GM12878 (cell line): ENCODE measurements at regions not wholly inside any gene's neighbourhood (a gene's known extent, or its start where the extent isn't known, plus 50 kb on each side); places are given as distances from the start of the nearest gene placed in this dataset.

Experiments used
- ATAC-seq: fragments of 200-7000 bp; cut with Tn5 transposase; 3 replicates; pipeline ENCODE4 v1.9.1; 2020; ENCODE audit warnings: mild to moderate bottlenecking, moderate library complexity
- BruUV-seq: library from RNA; stranded (reverse); fragments of 400-500 nt; replicated peaks from 2 replicates; lab custom pipeline; 2021; lab: Mats Ljungman, UMichigan
- CTCF ChIA-PET: fragments of 300-600 bp; sonication (Branson Sonifier 250); formaldehyde crosslinking; extraction: SDS; loops from one replicate; lab custom pipeline; 2021; ENCODE audit warnings: inconsistent platforms; lab: Yijun Ruan, JAX
- POLR2A ChIA-PET: fragments of 350-600 bp; formaldehyde crosslinking; extraction: SDS; loops from one replicate; lab custom pipeline; 2021; ENCODE audit warnings: inconsistent platforms; lab: Charles Lee
- RAD21 ChIA-PET: fragments of 300-600 bp; sonication (Branson Sonifier 250); formaldehyde crosslinking; loops from one replicate; lab custom pipeline; 2023; ENCODE audit warnings: antibody characterized with exemption; ENCODE audit not compliant: unreplicated experiment; lab: Charles Lee
- SMC1A ChIA-PET: fragments of 300-600 bp; sonication (Branson Sonifier 250); formaldehyde crosslinking; loops from one replicate; lab custom pipeline; 2023; ENCODE audit not compliant: unreplicated experiment, uncharacterized antibody; lab: Charles Lee
- DNase-seq: peaks from one replicate; pipeline ENCODE4 v3.0.0-alpha.2; 2011; ENCODE audit warnings: low read depth, low spot score
- FAIRE-seq: peaks from 3 replicates; lab custom pipeline; 2011; peaks lifted over from hg19 to GRCh38; lab: Jason Lieb, UNC
- H2AFZ ChIP-seq: 2 replicates; pipeline ENCODE4 v1.6.0; 2011; ENCODE audit warnings: low read depth, low read length, control low read depth; ENCODE audit not compliant: control insufficient read depth
- H3K27ac ChIP-seq: 2 replicates; pipeline ENCODE4 v1.5.1; 2011; ENCODE audit warnings: control low read depth; ENCODE audit not compliant: control insufficient read depth, insufficient read depth
- H3K27me3 ChIP-seq, 2 experiments: replicated peaks in 1 of 2; 2 replicates each; pipeline versions ENCODE4 v1.6.0 to v1.6.1; 2011; ENCODE audit warnings: low read length in 1 of 2; ENCODE audit not compliant: control insufficient read depth in 2 of 2, insufficient read depth in 2 of 2
- H3K36me3 ChIP-seq, 2 experiments: 2 replicates each; pipeline ENCODE4 v1.5.1; 2011; ENCODE audit warnings: low read length in 1 of 2; ENCODE audit not compliant: control insufficient read depth in 2 of 2, insufficient read depth in 2 of 2
- H3K4me1 ChIP-seq: 2 replicates; pipeline ENCODE4 v1.6.1; 2011; ENCODE audit warnings: mild to moderate bottlenecking, low read length, moderate library complexity, mixed read lengths; ENCODE audit not compliant: control insufficient read depth, insufficient read depth
- H3K4me2 ChIP-seq: 2 replicates; pipeline ENCODE4 v1.6.0; 2011; ENCODE audit warnings: control low read depth; ENCODE audit not compliant: control insufficient read depth, insufficient read depth
- H3K4me3 ChIP-seq: fragments of 200-600 bp; sonication (generic); 2 replicates; pipeline ENCODE4 v1.5.1; 2016
- H3K79me2 ChIP-seq: 2 replicates; pipeline ENCODE4 v1.6.0; 2011; ENCODE audit warnings: low read length; ENCODE audit not compliant: control insufficient read depth, insufficient read depth
- H3K9ac ChIP-seq: 2 replicates; pipeline ENCODE4 v1.8.0; 2011; ENCODE audit warnings: low read length, control low read depth, mixed read lengths; ENCODE audit not compliant: control insufficient read depth, insufficient read depth
- H3K9me3 ChIP-seq: replicated peaks from 3 replicates; pipeline ENCODE4 v1.5.1; 2011; ENCODE audit warnings: mild to moderate bottlenecking, low read length; ENCODE audit not compliant: control insufficient read depth, insufficient read depth
- H4K20me1 ChIP-seq: 2 replicates; pipeline ENCODE4 v1.6.0; 2011; ENCODE audit not compliant: control insufficient read depth, insufficient read depth
- ATF2 ChIP-seq: IDR thresholded peaks from 2 replicates; pipeline ENCODE4 v1.6.1; 2012; ENCODE audit warnings: low read length, inconsistent platforms
- BHLHE40 ChIP-seq, 2 experiments: fragments of 450-650 bp in 1 of 2; IDR thresholded peaks; 2 replicates each; pipeline ENCODE4 v1.6.1; 2011 to 2017; ENCODE audit warnings: low read depth in 2 of 2, borderline replicate concordance in 1 of 2, improper control_type of control experiment in 1 of 2, low read length in 1 of 2, mild to moderate bottlenecking in 1 of 2
- BMI1 ChIP-seq: fragments of 450-650 bp; IDR thresholded peaks from 2 replicates; pipeline ENCODE4 v1.6.1; 2016; ENCODE audit warnings: mild to moderate bottlenecking, moderate library complexity, borderline replicate concordance
- CHD4 ChIP-seq: fragments of 200-600 bp; sonication (generic); IDR thresholded peaks from 2 replicates; pipeline ENCODE4 v1.6.1; 2016; ENCODE audit warnings: mild to moderate bottlenecking
- CREM ChIP-seq: IDR thresholded peaks from 2 replicates; pipeline ENCODE4 v1.6.1; 2014; ENCODE audit warnings: antibody characterized with exemption, low read depth
- EED ChIP-seq: sonication (generic); IDR thresholded peaks from 2 replicates; pipeline ENCODE4 v1.6.1; 2016; ENCODE audit warnings: antibody characterized with exemption, low read depth
- LARP7 ChIP-seq: fragments of 450-650 bp; IDR thresholded peaks from 2 replicates; pipeline ENCODE4 v1.6.1; 2017; ENCODE audit warnings: mild to moderate bottlenecking
- MEF2A ChIP-seq: IDR thresholded peaks from 2 replicates; pipeline ENCODE4 v1.6.1; 2011; ENCODE audit warnings: low read depth, mild to moderate bottlenecking, low read length, moderate library complexity; ENCODE audit not compliant: insufficient read depth
- RELA ChIP-seq: fragments of 450-650 bp; IDR thresholded peaks from 2 replicates; pipeline ENCODE4 v1.8.0; 2014; ENCODE audit warnings: borderline replicate concordance; ENCODE audit not compliant: partially characterized antibody
- SREBF1 ChIP-seq: IDR thresholded peaks from 2 replicates; pipeline ENCODE4 v1.6.1; 2012; ENCODE audit warnings: mild to moderate bottlenecking, low read length
- TAF1 ChIP-seq: IDR thresholded peaks from 2 replicates; pipeline ENCODE4 v1.6.1; 2011; ENCODE audit warnings: mild to moderate bottlenecking, low read depth, low read length, borderline replicate concordance
- USF2 ChIP-seq: IDR thresholded peaks from 2 replicates; pipeline ENCODE4 v1.6.1; 2011; ENCODE audit warnings: low read depth, low read length, improper control_type of control experiment, borderline replicate concordance
- ZBED1 ChIP-seq: IDR thresholded peaks from 2 replicates; pipeline ENCODE4 v1.6.1; 2016; ENCODE audit warnings: borderline replicate concordance
- ZBTB4 ChIP-seq: fragments of 450-650 bp; formaldehyde crosslinking; IDR thresholded peaks from 2 replicates; pipeline ENCODE4 v1.4.0; 2022; ENCODE audit warnings: mild to moderate bottlenecking, moderate library complexity
- WGBS: methylation state at CpG from one replicate; pipeline ENCODE4 v1.1.6; 2016; ENCODE audit warnings: low lambda C conversion rate; ENCODE audit not compliant: insufficient replicate concordance, insufficient coverage; ENCODE audit errors: missing lambda C conversion rate; 5-methylcytosine and 5-hydroxymethylcytosine counted together
- in situ Hi-C: fragments of 300-500 bp; cut with MboI; formaldehyde crosslinking; loops from 9 replicates; pipeline ENCODE4 v1.14.3; 2018; ENCODE audit warnings: mixed read lengths
- intact Hi-C: fragments of 100-400 bp; cut with micrococcal nuclease; formaldehyde crosslinking; loops from one replicate; pipeline ENCODE4 v1.14.2; 2022; ENCODE audit not compliant: unreplicated experiment

- no peak for TF ChIP-seq ZBED1
- TF ChIP-seq CREM, result no peak
- TF ChIP-seq RELA, result no peak
- TF ChIP-seq BHLHE40 (IDR thresholded peaks at IDR 0.05; ENCODE audit: borderline replicate concordance in 1 of 2, low read depth in 2 of 2, low read length in 1 of 2), result no peak
- TF ChIP-seq CHD4, result no peak
- no peak for TF ChIP-seq USF2
- TF ChIP-seq, all 136 proteins: peak for 0
These were observed 612.5 kb downstream of the PRELID2 start (continued) for GRCh38 chr5:145222622-145223021.

GRCh38 chr5:145221416-145221815, 613.7 kb downstream of the PRELID2 start:
- H3K4me3 ChIP-seq, result no peak overlapping the region
- DNase-seq (no peak), ATAC-seq (no peak), FAIRE-seq (no peak)
- no TSS peak for BruUV-seq
- ChIA-PET RAD21 (no interaction called here), POLR2A (no interaction called here), CTCF (no interaction called here), SMC1A (interaction anchor here (1.0 kb wide), 1 partner anchor 49 kb away, joined by 3 read pairs; no protein-coding TSS in a partner anchor)
- no peak overlapping the region for H2AFZ ChIP-seq
- no peak overlapping the region for H3K4me2 ChIP-seq
- H3K27ac ChIP-seq, result no peak overlapping the region
- TF ChIP-seq EED (no peak), BMI1 (no peak), ATF2 (no peak), ZBTB4 (CRISPR knock-in tag) (no peak), LARP7 (no peak), SREBF1 (no peak), TAF1 (no peak), MEF2A (no peak)
- H3K36me3 ChIP-seq, result no peaks in the 10 kb centered on the region
- in situ Hi-C loops, result no loop called here
- H3K79me2 ChIP-seq, result no peaks in the 10 kb centered on the region
- H3K4me1 ChIP-seq, result no peaks in the 10 kb centered on the region
- H3K9ac ChIP-seq, result no peak overlapping the region
- H3K27me3 ChIP-seq, result no peaks in the 10 kb centered on the region
- no peaks in the 10 kb centered on the region for H4K20me1 ChIP-seq
- intact Hi-C loops, result no loop called here
- 100% methylated on average over 1 of the region's 1 CpG for whole genome bisulfite sequencing
- H3K9me3 ChIP-seq, result no peaks in the 10 kb centered on the region
